ENCODE measurements at regions not wholly inside any gene's neighbourhood (a gene's known extent, or its start where the extent isn't known, plus 50 kb on each side); places are given as distances from the start of the nearest gene placed in this dataset.

- TF ChIP-seq CTCF (conservative IDR thresholded peaks at IDR 0.05 in 1 of 2, IDR thresholded peaks at IDR 0.05 in 1 of 2; ENCODE audit: extremely low read depth in 1 of 2, insufficient read depth in 1 of 2, low read depth in 1 of 2, low read length in 2 of 2) (no peak), EZH2 (IDR thresholded peaks at IDR 0.05; ENCODE audit: borderline replicate concordance, low read length) (no peak)
These were observed 371.3 kb downstream of the DMRT2 start for GRCh38 chr9:1421436-1421835.

All from mammary epithelial cell (primary cell).